H1 (cell line): ENCODE measurements at regions not wholly inside any gene's neighbourhood (a gene's known extent, or its start where the extent isn't known, plus 50 kb on each side); places are given as distances from the start of the nearest gene placed in this dataset.

Experiments used
- KDM5A ChIP-seq: fragments of 200-600 bp; IDR thresholded peaks from 2 replicates; pipeline ENCODE4 v1.7.1; 2012; ENCODE audit warnings: mild to moderate bottlenecking, low read length, inconsistent platforms, mixed read lengths
- RNF2 ChIP-seq: fragments of 200-900, 300-1000 bp; sonication (generic); IDR thresholded peaks from 2 replicates; pipeline ENCODE4 v1.7.1; 2016; ENCODE audit warnings: borderline replicate concordance, low read depth, mild to moderate bottlenecking, antibody characterized with exemption, low read length; ENCODE audit not compliant: poor library complexity, severe bottlenecking; ENCODE audit errors: missing control alignments
- SIRT6 ChIP-seq: IDR thresholded peaks from one replicate; pipeline ENCODE4 v1.7.1; 2012; ENCODE audit warnings: low read length, inconsistent platforms
- SUZ12 ChIP-seq: fragments of 200-600 bp; sonication (generic); IDR thresholded peaks from 2 replicates; pipeline ENCODE4 v1.6.1; 2012; ENCODE audit warnings: mild to moderate bottlenecking, inconsistent platforms, low read length, moderate library complexity, mixed read lengths

DNA sequence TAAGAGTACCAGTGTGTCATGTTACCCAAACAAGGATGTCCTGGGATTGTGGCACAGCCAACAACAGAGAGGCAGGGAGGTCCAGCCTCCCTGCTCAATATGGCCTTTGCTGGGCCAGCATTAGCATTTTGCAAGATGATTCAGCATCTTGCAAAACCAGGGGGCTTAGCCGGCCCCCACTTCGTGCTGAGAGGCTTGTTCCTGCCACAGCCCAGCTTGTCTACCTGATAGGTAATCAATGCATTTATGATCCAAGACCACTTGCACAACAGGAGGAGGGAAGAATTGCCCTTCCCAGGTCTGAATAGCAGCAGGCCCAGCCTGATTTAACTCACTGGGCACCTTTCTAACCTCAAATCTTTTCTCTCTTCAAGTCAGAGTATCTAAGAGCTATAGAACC, 189.0 kb upstream of the SYT13 start (continued):
- TF ChIP-seq SUZ12 (no peak), KDM5A (no peak), RNF2 (no peak), SIRT6 (no peak)
